ENCODE measurements at regions not wholly inside any gene's neighbourhood (a gene's known extent, or its start where the extent isn't known, plus 50 kb on each side); places are given as distances from the start of the nearest gene placed in this dataset.
A peak's percentile ranks its signal among the peaks of the same experiment; 100 is the strongest.

DNA sequence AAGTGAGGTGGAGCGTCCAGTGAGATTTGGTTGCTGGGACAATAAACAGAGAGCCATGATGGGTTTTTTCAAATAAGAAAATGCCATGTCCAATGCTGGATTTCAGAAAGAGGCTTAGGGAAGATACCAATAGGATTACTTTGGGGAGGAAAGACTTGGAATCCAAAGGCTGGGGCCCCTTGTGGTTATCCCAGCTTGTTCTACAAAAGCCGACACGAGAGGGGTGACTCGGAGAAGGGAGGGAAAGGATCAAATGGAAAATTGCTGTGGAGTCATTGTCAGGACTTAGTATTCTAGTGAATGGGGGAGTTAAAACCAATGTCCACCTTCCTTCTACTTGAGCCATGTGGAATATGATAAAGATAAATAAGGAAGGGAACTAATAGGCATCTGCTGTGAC lies 305.5 kb downstream of the SOX9 start:
- DNase-seq (ENCODE audit: low spot score) = no peak

DNA sequence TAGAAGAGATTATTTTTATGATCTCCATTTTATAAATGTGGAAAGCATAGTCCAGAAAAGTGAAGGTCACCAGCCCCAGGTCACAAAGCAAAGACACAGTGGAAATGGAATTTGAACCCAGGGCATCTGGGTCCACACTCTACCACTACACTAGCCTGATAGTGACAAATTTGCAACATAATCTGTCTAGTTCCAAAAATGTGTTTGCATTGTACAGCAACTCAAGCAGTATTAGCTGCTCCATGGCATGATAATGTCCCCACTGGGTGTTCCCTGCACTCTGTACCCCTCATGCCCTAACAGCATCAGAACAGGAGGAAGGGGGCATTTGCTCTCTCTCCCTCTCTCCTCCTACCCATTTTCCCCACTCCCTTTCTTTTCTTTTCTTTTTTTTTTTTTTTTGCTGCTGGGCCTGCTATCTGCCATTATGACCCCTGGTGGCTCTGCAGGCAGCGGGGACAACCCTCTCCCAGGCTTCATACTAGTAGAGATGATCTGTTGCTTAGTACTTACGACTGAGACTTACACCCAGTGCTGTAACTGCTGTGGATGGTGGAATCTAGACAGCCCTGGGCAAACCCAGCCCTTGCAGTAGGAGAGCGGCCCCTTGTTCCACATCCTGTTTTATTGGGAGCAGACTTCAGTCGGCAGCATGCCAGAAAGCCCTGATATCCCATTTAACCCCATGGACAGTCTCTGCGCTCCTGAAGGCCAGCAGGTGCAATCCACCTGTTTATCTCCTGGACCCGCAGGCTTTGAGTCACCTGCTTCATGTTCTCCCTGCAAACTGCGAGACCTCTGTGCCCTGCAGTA lies 306.3 kb downstream of the SOX9 start:
- no peak for DNase-seq (ENCODE audit: low spot score)

DNA sequence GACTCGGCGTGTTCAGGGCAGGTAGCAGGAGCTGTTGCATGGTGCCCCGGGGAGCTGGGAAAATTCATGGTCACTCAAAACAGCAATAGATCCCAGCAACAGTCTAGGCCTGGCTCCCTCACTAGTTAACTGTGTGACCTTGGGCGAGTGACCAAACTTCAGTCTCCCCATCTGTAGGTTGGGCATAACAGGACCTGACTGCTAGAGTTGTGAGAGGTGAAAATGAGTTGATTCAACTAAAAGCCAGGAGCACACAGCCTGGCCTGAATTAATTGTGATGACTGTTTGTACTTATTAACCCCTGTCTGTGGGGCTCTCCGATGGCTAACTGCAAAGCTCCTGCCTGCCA lies 306.9 kb downstream of the SOX9 start:
- no peak for DNase-seq (ENCODE audit: low spot score)

DNA sequence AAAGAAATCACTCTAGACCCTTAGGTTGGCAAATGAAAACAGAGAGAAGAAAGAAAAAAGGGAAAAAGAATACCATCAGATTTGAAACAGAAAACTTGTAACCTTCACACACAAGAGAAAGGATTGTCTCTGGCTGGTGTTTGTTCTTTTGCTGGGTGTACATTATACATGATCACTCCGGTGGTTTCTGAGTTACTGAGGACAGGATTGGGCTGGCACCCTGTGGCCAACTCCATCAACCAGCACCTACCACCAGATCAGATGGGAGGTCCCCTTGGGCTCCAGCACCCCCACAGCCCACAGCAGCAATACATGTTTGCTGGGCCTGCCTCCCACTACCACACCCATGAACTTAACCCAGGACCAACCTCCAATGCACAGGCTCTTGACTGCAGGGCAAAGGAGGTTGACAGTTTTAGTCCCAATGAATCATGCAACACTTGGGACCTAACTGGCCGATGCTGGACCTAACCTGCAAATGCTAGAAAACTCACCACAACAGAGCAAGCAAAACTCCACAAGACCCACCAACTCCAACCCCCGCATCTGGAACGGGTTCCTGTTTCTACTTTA lies 308.3 kb downstream of the SOX9 start:
- DNase-seq (ENCODE audit: low spot score) = no peak

DNA sequence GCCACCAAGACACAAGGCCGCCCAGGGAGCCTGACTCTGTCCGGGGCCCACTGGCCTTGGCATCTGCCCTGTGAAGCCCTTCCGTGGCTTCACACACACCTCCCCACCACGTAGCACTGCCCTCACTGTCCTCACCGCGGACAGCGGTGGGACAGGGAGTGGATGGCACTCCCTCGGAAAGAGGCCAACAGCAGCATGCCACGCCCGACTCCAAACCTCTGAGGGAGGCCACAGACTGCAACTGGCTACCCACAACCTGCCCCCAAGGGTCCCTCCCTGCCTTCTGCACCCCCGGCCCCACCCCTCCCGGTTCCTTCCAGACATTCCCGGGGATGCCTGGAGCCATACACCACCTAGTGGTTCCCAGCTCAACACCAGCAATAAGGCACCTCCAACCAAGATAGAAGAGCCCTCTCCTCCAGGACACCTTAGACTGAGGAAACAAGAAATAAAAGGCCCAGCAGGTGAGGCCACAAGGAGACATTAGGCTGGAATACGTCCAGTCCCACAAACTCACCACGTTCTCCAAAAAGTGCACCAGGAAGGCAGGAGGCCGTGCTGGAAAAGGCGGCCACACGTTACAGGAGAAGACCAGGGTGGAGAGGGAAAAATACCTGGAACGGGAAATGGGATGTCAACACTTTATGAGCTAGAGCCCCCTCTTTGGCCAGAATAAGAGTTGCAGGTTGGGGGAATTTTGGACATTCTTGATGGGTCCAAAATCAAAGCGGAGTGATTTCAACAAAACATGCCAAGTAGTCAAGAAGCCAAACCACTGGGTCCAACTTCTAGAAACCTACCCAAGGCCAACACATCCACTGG lies 310.0 kb downstream of the SOX9 start:
- no peak for DNase-seq (ENCODE audit: low spot score)

DNA sequence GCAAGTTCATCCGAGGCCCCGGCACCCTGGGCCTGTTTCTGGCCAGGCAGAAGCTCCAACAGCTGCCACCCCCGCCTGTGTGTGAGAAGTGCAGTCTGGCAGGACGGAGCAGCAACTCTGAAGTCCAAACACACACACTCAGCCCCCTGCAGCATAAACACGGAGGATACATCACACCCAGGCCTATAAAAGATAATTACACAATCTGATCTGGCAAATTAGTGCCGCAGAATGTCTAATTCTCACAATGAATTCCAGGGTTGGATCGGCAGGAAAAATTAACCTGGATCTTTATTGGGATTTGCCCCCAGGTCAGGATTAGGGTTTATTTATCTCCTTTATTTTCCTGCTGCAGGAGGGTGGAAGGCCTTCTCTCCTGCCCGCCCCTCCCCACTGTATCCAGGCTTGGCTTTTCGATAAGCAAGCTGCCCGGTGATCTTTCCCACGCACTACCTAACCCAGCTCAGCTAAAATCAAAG lies 311.4 kb downstream of the SOX9 start:
- DNase-seq (ENCODE audit: low spot score) = no peak

DNA sequence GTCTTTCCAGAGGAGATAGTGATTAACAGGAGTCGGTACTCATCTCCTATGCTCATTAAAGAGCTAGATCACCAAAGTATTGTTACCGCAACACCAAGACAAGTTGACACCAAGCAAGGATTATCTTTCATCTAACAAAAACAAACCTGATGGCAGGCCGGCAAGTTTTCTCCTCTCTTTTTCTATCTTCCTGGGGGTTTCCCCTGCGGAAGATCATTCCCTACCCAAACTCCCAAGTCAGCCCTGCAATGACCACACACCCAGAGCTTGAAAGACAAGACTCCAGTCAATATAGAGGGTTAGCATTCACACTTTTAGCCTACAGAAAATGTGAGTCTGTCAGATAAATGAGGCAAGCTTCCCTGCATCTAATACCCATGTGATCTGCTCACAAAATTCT lies 312.1 kb downstream of the SOX9 start:
- DNase-seq (ENCODE audit: low spot score) = no peak

DNA sequence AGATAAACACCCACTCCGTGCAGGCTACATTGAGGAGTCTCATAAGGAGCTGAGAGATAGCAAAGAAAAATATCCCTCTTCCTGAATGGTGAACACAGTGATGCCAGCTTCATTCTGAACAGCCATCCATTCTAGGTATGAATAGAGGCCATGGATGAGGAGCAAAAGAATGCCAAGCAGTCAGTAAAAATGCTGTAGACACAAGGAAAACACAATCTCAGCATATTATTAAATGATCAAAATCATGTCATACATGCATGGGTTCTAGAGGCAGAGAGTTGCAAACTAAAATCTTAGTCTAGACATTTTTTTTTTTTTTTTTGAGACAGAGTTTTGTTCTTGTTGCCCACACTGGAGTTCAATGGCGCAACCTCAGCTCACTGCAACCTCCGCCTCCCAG lies 313.0 kb downstream of the SOX9 start:
- DNase-seq (ENCODE audit: low spot score) = no peak

DNA sequence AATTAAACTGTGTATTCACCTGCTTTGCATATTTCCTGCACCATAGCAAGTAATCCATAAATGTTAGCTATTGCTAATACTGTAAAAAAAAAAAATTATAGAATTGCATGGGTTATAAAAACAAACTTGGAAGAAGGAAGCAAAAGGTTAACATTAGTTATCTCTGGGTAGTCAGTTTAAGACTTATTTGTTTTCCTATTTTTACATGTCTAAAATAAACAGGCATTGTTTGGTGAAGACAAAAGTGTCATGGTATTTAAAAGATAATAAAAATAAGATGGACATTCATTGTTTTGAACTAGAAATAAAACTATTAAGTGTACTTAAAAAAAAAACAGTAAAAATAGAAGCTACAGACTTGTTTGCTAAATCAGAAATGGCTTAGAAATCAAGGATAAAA lies 313.8 kb downstream of the SOX9 start:
- no peak for DNase-seq (ENCODE audit: low spot score)

DNA sequence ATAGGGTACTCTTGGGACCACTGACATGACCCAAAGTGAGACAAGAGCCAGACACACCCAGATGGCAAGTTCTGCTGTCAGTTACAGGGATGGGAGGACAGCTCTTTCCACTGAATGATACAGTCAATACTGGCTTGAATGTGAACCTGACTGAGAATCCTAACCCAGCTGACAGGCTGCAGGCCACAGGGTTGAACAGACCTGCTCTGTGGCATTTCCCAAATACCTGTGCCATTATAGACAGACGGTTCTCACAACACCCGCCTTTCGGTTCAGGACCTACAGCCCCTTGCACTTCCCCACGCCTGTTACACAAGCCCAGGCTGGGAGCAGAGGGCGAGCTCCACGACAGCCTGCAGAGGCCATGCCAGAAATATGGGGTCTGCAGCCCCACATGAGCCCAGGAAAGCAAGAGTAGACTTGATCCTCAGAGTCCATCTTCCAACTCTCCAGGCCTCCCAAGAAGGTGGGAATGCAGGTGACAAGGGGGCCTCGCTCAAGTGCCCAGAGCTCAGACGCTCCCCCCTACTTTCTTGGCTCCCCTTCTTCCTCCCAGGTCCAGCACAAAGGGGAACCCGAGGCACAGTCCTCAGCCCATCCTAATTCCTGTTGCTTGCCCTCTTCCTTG lies 314.3 kb downstream of the SOX9 start:
- no peak for DNase-seq (ENCODE audit: low spot score)

DNA sequence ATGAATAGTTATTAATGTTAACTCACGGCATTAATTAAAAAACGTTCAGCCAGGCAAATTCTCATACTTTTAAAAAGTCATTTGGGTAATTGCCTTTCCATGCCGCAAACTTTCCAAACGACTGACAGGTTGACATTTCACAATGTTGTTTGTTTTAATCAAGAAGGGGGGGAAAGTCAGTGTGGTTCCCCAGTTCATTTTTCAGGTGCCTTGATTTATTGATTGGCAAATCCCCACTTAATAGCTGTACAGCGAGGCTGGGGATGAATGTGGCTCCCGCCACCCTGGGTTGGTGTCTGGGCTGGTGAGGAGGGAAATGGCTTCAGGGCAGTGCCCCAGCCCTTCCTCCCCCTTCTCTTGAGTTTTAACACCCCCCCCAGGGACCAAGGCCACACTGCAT lies 318.0 kb downstream of the SOX9 start:
- DNase-seq (ENCODE audit: low spot score) = no peak

DNA sequence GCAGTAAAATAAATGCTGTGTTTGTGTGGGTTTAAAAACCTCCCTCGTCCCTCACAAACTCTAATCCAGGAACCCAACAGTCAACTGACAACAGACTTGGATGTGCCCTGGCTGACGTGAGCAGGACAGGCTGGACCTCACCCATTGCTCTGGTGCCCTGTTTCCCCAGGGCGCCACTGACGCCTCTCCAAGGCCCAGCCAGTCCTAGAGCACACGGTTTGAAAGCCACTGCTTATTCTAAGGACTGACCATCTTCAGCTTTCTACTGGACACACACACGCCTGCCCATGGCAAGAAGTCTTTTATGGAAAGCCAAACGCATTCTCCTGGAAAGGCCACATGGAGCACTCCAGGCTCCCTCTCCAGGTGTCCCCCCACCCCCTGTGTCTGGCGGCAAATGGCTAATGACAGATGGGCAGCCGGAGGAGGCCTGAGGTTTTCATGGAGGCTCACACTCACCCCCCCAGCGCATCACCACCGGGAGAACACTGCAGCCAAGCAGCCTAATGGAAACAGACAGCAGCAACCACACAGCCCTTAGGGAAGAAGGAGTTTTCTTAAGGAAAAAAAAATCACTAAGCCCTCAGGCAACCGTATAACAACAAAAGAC lies 319.2 kb downstream of the SOX9 start:
- peak; percentile 54 for DNase-seq (ENCODE audit: low spot score)

DNA sequence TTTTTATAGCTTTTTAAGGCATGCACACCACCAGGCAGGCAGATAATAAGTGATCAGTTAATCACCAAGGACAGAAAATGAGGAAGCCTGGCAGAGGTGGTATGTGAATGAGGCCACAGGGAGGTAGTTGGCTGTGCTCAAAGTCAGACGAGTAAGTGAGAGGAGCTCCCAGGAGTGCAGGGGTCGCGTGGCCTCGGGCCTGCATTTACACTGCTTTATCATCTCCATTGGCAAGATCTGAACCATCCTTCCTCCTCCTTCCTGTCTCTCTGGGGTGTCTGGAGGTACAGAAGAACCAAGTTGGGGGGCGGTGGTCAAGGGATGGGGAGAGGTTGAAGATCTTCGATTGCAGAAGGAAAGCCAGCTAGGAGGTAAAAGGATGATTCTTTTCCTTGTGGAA lies 320.1 kb downstream of the SOX9 start:
- DNase-seq (ENCODE audit: low spot score) = no peak

DNA sequence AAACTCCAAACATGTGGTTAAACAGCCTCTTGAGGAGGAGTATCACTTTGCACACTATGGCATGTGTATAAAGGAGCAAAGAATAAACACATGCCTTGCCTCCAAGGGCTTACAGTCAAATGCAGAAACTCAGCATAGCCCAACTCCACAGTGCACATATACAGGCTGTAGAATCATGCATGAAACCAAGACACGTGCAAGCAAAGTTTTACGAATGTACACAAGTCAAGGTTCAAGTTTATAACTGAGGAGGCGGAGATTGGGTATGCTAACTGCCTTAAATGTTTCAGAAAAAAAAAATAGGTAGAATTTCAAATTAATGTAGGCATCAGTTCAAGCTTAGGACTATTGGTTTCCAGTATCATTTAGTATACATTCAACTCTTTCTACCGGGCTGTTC lies 321.1 kb downstream of the SOX9 start:
- DNase-seq (ENCODE audit: low spot score) = no peak

DNA sequence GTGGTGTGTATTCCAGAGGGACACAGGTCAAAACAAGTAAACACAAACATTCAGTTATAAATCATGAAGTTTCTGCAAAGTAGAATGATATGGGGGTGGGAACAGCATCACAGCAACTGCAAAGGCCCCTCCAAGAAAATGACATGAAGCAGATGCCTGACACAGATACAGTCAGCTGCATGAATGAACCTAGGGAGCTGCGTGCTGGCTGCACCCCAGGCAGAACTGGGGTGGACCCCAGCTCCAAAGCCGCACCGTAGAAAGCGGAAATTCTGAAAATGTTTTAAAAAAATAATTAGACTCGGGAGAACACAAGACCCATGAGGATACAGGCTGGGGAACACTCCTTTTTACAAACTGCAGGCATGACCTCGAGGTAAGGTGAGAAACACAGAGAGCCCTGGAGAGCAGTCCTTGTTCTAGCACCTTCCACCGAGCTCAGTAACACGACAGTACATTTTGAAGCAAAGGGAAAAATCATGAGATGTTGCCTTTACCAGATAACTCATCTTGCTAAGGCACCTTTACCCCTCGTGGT lies 323.8 kb downstream of the SOX9 start:
- DNase-seq (ENCODE audit: low spot score) = no peak

DNA sequence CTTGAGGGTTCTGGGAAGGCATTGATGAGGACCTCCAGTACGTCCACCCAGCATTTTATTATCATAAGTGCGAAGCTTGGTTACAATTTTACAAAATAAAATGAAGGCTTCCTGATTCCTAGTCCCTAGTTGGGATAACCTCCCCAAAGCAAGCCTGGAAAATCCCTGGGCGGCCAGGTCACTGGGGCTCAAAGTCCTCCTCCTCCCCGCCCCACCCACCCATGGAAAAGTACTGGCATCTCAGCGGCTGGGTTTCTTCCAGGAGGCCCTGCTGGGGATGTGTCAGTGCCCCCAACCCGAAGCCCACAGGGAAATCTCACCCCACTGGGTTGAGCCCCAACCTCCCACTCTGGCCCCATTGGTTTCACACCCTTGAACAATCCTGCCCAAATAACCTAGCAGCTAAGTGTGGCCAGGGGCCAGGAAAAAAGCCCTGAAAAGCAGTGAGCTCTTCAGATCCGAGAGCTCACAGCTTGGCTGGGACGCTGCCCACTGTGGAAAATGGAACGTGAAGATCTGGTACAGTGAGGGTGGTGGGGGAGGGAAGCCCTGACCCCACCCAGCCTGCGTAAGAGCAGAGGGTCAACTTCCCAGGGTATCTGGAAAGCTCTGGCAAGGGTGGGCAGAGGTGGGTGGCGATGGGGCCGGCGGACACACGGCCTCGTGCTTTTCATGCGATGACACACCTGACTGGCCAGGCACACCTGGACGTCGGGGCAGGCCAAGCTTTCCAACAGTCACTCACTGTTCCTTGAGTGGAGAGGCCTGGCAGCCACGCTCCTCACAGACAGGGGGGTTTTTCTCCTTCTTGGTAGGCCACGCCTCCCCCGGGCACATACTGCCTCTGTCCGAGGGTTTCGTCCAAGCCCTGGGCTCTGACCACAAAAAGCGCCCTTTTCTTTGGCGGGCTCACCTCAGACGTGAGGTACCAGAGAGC lies 324.5 kb downstream of the SOX9 start:
- DNase-seq (ENCODE audit: low spot score) = no peak

DNA sequence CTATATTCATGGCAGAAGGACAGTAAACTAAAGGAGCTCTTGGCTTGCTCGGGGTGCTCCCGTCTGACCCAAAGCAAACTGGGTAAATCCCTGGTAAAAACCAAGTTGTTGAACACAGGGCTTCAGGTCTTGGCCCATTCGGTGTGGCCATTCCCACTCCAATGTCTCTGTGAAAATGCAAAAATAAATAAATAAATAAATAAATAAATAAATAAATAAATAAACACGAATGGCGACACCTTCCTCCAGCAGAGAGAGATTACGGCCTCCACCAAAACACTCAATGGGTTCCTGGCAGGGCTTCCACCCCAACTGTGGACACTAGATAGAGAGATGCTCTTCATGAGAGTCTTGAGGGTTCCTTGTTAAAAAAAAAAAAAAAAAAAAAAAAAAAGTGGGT lies 325.3 kb downstream of the SOX9 start:
- no peak for DNase-seq (ENCODE audit: low spot score)

DNA sequence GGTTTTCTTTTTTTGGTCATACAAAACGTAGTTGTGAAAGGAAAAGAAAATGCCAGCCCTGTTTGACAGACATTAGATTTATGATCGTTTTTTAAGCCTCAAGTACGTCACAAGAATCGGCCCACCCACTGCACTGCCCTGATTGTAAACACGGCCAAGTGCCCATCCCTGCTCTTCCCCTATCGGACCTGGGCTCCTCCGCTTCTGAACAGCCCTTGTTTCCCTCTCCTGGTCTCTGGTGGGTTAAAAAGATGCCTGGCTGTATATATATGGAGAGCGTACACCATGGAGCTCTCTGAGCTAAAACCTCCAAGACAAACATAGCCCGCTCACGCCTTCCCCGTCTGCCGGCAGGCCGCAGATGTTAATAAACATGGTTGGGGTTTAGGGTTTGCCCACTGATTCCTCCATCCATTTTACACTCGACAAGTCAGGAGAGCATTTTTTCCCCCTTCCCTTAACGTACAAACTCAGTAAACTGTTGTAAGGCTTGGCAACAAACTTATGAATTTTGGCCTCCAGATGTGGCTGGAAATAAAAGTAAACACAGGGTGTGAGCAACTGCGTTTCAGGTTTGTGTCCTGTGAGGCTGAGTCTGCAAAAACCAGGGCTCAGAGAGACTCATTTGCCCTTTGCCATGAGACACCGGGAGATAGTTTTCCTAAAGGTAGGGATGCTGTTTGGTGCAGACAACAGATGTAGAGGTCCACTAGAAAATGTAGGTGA lies 325.9 kb downstream of the SOX9 start:
- no peak for DNase-seq (ENCODE audit: low spot score)

DNA sequence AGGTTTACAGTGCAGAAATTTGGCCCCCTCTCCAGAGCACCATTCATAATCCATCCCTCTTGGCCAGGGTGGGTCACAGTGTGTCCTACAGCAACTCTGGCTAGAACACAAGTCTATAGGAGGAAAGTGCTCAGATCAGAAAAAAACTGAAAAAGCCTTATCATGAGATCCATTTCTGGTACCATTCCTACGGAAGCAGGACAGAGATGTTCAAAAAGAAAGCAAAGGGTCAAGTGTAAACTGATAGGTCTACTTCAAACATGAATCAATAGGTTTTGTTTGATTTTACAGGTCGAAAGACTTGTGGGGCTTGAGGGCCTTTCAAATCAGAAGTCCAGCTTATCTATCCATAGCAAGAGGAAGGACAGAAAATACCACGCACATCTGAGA lies 326.4 kb downstream of the SOX9 start:
- no peak for DNase-seq (ENCODE audit: low spot score)

DNA sequence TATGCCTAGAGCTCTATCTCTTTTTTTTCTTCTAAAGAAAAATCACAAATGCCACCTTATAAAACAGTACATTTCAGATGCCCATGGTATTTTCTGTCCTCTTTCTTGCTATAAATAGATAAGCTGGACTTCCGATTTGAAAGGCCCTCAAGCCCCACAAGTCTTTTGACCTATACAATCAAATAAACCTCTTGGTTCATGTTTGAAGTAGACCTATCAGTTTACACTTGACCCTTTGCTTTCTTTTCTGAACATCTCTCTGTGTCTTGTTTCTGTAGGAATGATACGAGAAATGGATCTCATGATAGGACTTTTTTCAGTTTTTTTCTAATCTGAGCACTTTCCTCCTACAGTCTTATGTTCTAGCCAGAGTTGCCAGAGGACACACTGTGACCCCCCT lies 327.2 kb downstream of the SOX9 start:
- DNase-seq (ENCODE audit: low spot score) = no peak

Measured in cerebellar cortex (tissue), 1 donor.